SK-N-SH treated with all-trans-retinoic acid at 6 μM for 48 hours (cell line): ENCODE measurements at regions not wholly inside any gene's neighbourhood (a gene's known extent, or its start where the extent isn't known, plus 50 kb on each side); places are given as distances from the start of the nearest gene placed in this dataset.

ENCODE experiments used
- ATAC-seq: fragments of 200-7000 bp; cut with Tn5 transposase; 3 replicates; pipeline ENCODE4 v1.9.1; 2020; ENCODE audit warnings: mild to moderate bottlenecking, moderate library complexity
- ARNTL ChIP-seq: fragments of 450-650 bp; formaldehyde crosslinking; IDR thresholded peaks from 2 replicates; pipeline ENCODE4 v1.5.0; 2020; ENCODE audit warnings: low read depth, mild to moderate bottlenecking, moderate library complexity, borderline replicate concordance
- BACH2 ChIP-seq: fragments of 250-450 bp; sonication (Bioruptor Pico); IDR thresholded peaks from 2 replicates; pipeline ENCODE4 v1.9.0; 2021; ENCODE audit warnings: mild to moderate bottlenecking, borderline replicate concordance
- CREB5 ChIP-seq: fragments of 250-450 bp; sonication (Bioruptor Pico); IDR thresholded peaks from 2 replicates; pipeline ENCODE4 v1.5.1; 2020; ENCODE audit warnings: low read depth, mild to moderate bottlenecking, moderate library complexity
- CSRNP3 ChIP-seq: fragments of 250-450 bp; sonication (Bioruptor Pico); IDR thresholded peaks from 2 replicates; pipeline ENCODE4 v1.5.1; 2021; ENCODE audit warnings: mild to moderate bottlenecking, moderate library complexity
- ESRRG ChIP-seq: fragments of 250-450 bp; sonication (Bioruptor Pico); IDR thresholded peaks from 2 replicates; pipeline ENCODE4 v1.6.1; 2021; ENCODE audit warnings: mild to moderate bottlenecking
- ISL1 ChIP-seq: fragments of 250-450 bp; sonication (Bioruptor Pico); IDR thresholded peaks from 2 replicates; pipeline ENCODE4 v2.1.2; 2022; ENCODE audit warnings: mild to moderate bottlenecking, moderate library complexity
- OSR1 ChIP-seq: fragments of 250-450 bp; sonication (Bioruptor Pico); IDR thresholded peaks from 2 replicates; pipeline ENCODE4 v1.8.0; 2022; ENCODE audit warnings: moderate library complexity, mild to moderate bottlenecking, inconsistent platforms
- PATZ1 ChIP-seq: fragments of 250-450 bp; sonication (Bioruptor Pico); IDR thresholded peaks from 2 replicates; pipeline ENCODE4 v1.8.0; 2020; ENCODE audit warnings: mild to moderate bottlenecking, moderate library complexity, borderline replicate concordance
- POU6F1 ChIP-seq: fragments of 250-450 bp; sonication (Bioruptor Pico); IDR thresholded peaks from 2 replicates; pipeline ENCODE4 v1.8.0; 2021; ENCODE audit warnings: low read depth, mild to moderate bottlenecking, moderate library complexity, borderline replicate concordance
- PPARA ChIP-seq: fragments of 250-450 bp; sonication (Bioruptor Pico); IDR thresholded peaks from 2 replicates; pipeline ENCODE4 v1.5.0; 2020; ENCODE audit warnings: mild to moderate bottlenecking, borderline replicate concordance
- RARB ChIP-seq: fragments of 250-450 bp; sonication (Bioruptor Pico); IDR thresholded peaks from 2 replicates; pipeline ENCODE4 v1.8.0; 2021; ENCODE audit warnings: mild to moderate bottlenecking, moderate library complexity
- SNAI2 ChIP-seq: fragments of 250-450 bp; sonication (Bioruptor Pico); IDR thresholded peaks from 2 replicates; pipeline ENCODE4 v1.5.0; 2020; ENCODE audit warnings: mild to moderate bottlenecking, moderate library complexity
- TCF4 ChIP-seq: fragments of 250-450 bp; sonication (Bioruptor Pico); IDR thresholded peaks from 2 replicates; pipeline ENCODE4 v1.8.0; 2021; ENCODE audit warnings: mild to moderate bottlenecking, moderate library complexity, borderline replicate concordance
- TOX ChIP-seq: fragments of 250-450 bp; sonication (Bioruptor Pico); IDR thresholded peaks from 2 replicates; pipeline ENCODE4 v1.8.0; 2021; ENCODE audit warnings: mild to moderate bottlenecking, moderate library complexity, borderline replicate concordance
- TSHZ2 ChIP-seq: fragments of 250-450 bp; sonication (Bioruptor Pico); IDR thresholded peaks from 2 replicates; pipeline ENCODE4 v1.5.0; 2020; ENCODE audit warnings: mild to moderate bottlenecking, moderate library complexity
- ZC3H10 ChIP-seq: fragments of 250-450 bp; sonication (Bioruptor Pico); IDR thresholded peaks from 2 replicates; pipeline ENCODE4 v1.5.1; 2021; ENCODE audit warnings: mild to moderate bottlenecking, moderate library complexity
- ZFP3 ChIP-seq: fragments of 250-450 bp; sonication (Bioruptor Pico); IDR thresholded peaks from 2 replicates; pipeline ENCODE4 v1.5.0; 2020; ENCODE audit warnings: mild to moderate bottlenecking, moderate library complexity
- ZFP30 ChIP-seq: fragments of 450-650 bp; formaldehyde crosslinking; IDR thresholded peaks from 2 replicates; pipeline ENCODE4 v1.5.0; 2022; ENCODE audit warnings: mild to moderate bottlenecking, moderate library complexity
- ZNF565 ChIP-seq: fragments of 450-650 bp; formaldehyde crosslinking; conservative IDR thresholded peaks from 2 replicates; pipeline ENCODE4 v1.5.0; 2020; ENCODE audit warnings: low read depth, mild to moderate bottlenecking, moderate library complexity
- ZNF70 ChIP-seq: fragments of 450-650 bp; formaldehyde crosslinking; IDR thresholded peaks from 2 replicates; pipeline ENCODE4 v1.5.0; 2020; ENCODE audit warnings: mild to moderate bottlenecking, moderate library complexity
- ZNF8 ChIP-seq: fragments of 450-650 bp; formaldehyde crosslinking; IDR thresholded peaks from 2 replicates; pipeline ENCODE4 v1.5.0; 2020; ENCODE audit warnings: mild to moderate bottlenecking, moderate library complexity

GRCh38 chr3:153590051-153590450, 428.0 kb downstream of the RAP2B start:
- no peak for ATAC-seq
- TF ChIP-seq POU6F1 (CRISPR knock-in tag) = no peak
- TF ChIP-seq SNAI2 (CRISPR knock-in tag) = no peak
- TF ChIP-seq TSHZ2 (CRISPR knock-in tag) = no peak
- TF ChIP-seq ZNF8 (CRISPR knock-in tag) = no peak
- TF ChIP-seq ZC3H10 (CRISPR knock-in tag) = no peak
- TF ChIP-seq OSR1 = no peak
- no peak for TF ChIP-seq ZNF70 (CRISPR knock-in tag)
- no peak for TF ChIP-seq CSRNP3 (CRISPR knock-in tag)
- TF ChIP-seq CREB5 (CRISPR knock-in tag) = no peak
- TF ChIP-seq BACH2 (CRISPR knock-in tag) = no peak
- TF ChIP-seq ZFP30 = no peak
- no peak for TF ChIP-seq ISL1 (CRISPR knock-in tag)
- TF ChIP-seq ZNF565 (CRISPR knock-in tag) = no peak
- no peak for TF ChIP-seq RARB
- no peak for TF ChIP-seq TOX (CRISPR knock-in tag)
- no peak for TF ChIP-seq ESRRG (CRISPR knock-in tag)
- TF ChIP-seq, all 23 proteins: peak for 0

- ATAC-seq = no peak
Observed at GRCh38 chr3:153591561-153592245, 429.7 kb downstream of the RAP2B start.

More at GRCh38 chr3:153591561-153592245, 429.7 kb downstream of the RAP2B start:
- TF ChIP-seq ZNF565 (CRISPR knock-in tag) (no peak), ARNTL (CRISPR knock-in tag) (no peak), TCF4 (CRISPR knock-in tag) (no peak), ZC3H10 (CRISPR knock-in tag) (no peak), PPARA (no peak), OSR1 (no peak), ESRRG (CRISPR knock-in tag) (no peak), RARB (no peak), CREB5 (CRISPR knock-in tag) (no peak), ISL1 (CRISPR knock-in tag) (no peak), ZFP30 (no peak), TSHZ2 (CRISPR knock-in tag) (no peak), ZFP3 (CRISPR knock-in tag) (no peak), CSRNP3 (CRISPR knock-in tag) (no peak), PATZ1 (CRISPR knock-in tag) (no peak)
